IPS DF 6.9 (cell line): ENCODE measurements at regions not wholly inside any gene's neighbourhood (a gene's known extent, or its start where the extent isn't known, plus 50 kb on each side); places are given as distances from the start of the nearest gene placed in this dataset.

ENCODE experiments used
- DNase-seq: peaks from one replicate; pipeline ENCODE4 v3.0.0-alpha.2; 2013; ENCODE audit warnings: low read depth, low spot score
- H3K27ac ChIP-seq: one replicate; pipeline ENCODE4 v1.5.1; 2013; ENCODE audit warnings: low read length, control low read depth
- H3K27me3 ChIP-seq: 2 replicates; pipeline ENCODE4 v1.6.1; 2013; ENCODE audit warnings: mild to moderate bottlenecking, low read length; ENCODE audit not compliant: control insufficient read depth, insufficient read depth
- H3K36me3 ChIP-seq: 2 replicates; pipeline ENCODE4 v1.6.1; 2013; ENCODE audit warnings: low read length; ENCODE audit not compliant: control insufficient read depth, insufficient read depth
- H3K4me1 ChIP-seq: 2 replicates; pipeline ENCODE4 v1.6.1; 2013; ENCODE audit warnings: low read length; ENCODE audit not compliant: control insufficient read depth, insufficient read depth
- H3K4me3 ChIP-seq: 2 replicates; pipeline ENCODE4 v1.5.1; 2013; ENCODE audit warnings: mild to moderate bottlenecking, low read length
- H3K9me3 ChIP-seq: 2 replicates; pipeline ENCODE4 v1.6.1; 2013; ENCODE audit warnings: low read length, inconsistent platforms; ENCODE audit not compliant: control insufficient read depth, insufficient read depth
- WGBS: extraction: QIAGEN DNeasy Blood & Tissue Kit; methylation state at CpG from one replicate; pipeline ENCODE4 v1.1.7; 2013; ENCODE audit warnings: mixed read lengths, missing lambda C conversion rate; ENCODE audit not compliant: insufficient read length, insufficient coverage; 5-methylcytosine and 5-hydroxymethylcytosine counted together

- WGBS = no CpG with 5 or more reads among the region's 4 CpGs
- DNase-seq = no peak
Measured at GRCh38 chr20:52867305-52867704, 104.9 kb upstream of the TSHZ2 start.

GRCh38 chr20:52864916-52865605 is 107.1 kb upstream of the TSHZ2 start:
- Histone ChIP-seq H3K4me3 (no peak overlapping the region), H3K27ac (no peak overlapping the region), H3K27me3 (no peaks in the 10 kb centered on the region), H3K36me3 (no peaks in the 10 kb centered on the region), H3K9me3 (no peaks in the 10 kb centered on the region), H3K4me1 (no peaks in the 10 kb centered on the region)
- no CpG with 5 or more reads among the region's 6 CpGs for WGBS
- DNase-seq = no peak

More at GRCh38 chr20:52867305-52867704, 104.9 kb upstream of the TSHZ2 start:
- Histone ChIP-seq H3K9me3 (no peaks in the 10 kb centered on the region), H3K4me3 (no peak overlapping the region), H3K36me3 (no peaks in the 10 kb centered on the region), H3K4me1 (no peaks in the 10 kb centered on the region), H3K27ac (no peak overlapping the region), H3K27me3 (no peaks in the 10 kb centered on the region)

- no peak for DNase-seq
- WGBS = no CpG with 5 or more reads among the region's 8 CpGs
- Histone ChIP-seq H3K4me3 (no peak overlapping the region), H3K27me3 (no peaks in the 10 kb centered on the region), H3K4me1 (no peaks in the 10 kb centered on the region), H3K27ac (no peak overlapping the region), H3K9me3 (no peaks in the 10 kb centered on the region), H3K36me3 (no peaks in the 10 kb centered on the region)
Measured at GRCh38 chr20:52859156-52859876, 112.8 kb upstream of the TSHZ2 start.

GRCh38 chr20:52852714-52853113 is 119.4 kb upstream of the TSHZ2 start:
- Histone ChIP-seq H3K9me3 (no peaks in the 10 kb centered on the region), H3K4me1 (no peaks in the 10 kb centered on the region), H3K36me3 (no peaks in the 10 kb centered on the region), H3K27ac (no peak overlapping the region), H3K27me3 (no peaks in the 10 kb centered on the region), H3K4me3 (no peak overlapping the region)
- DNase-seq = no peak
- no CpG with 5 or more reads among the region's 3 CpGs for WGBS

GRCh38 chr20:52847731-52848359 is 124.3 kb upstream of the TSHZ2 start:
- no peak overlapping the region for H3K27ac ChIP-seq
- no peaks in the 10 kb centered on the region for H3K36me3 ChIP-seq
- H3K27me3 ChIP-seq = no peaks in the 10 kb centered on the region
- no peaks in the 10 kb centered on the region for H3K4me1 ChIP-seq
- DNase-seq = no peak
- WGBS = no CpG with 5 or more reads among the region's 2 CpGs
- H3K4me3 ChIP-seq = no peak overlapping the region
- no peaks in the 10 kb centered on the region for H3K9me3 ChIP-seq

GRCh38 chr20:52847029-52847660 is 125.0 kb upstream of the TSHZ2 start:
- no peak for DNase-seq
- H3K27me3 ChIP-seq = no peaks in the 10 kb centered on the region
- no CpG with 5 or more reads among the region's 4 CpGs for WGBS
- no peak overlapping the region for H3K27ac ChIP-seq
- H3K4me3 ChIP-seq = no peak overlapping the region
- no peaks in the 10 kb centered on the region for H3K9me3 ChIP-seq
- no peaks in the 10 kb centered on the region for H3K36me3 ChIP-seq
- no peaks in the 10 kb centered on the region for H3K4me1 ChIP-seq

- no peaks in the 10 kb centered on the region for H3K4me1 ChIP-seq
- no peaks in the 10 kb centered on the region for H3K9me3 ChIP-seq
- H3K36me3 ChIP-seq = no peaks in the 10 kb centered on the region
- DNase-seq = no peak
- no peaks in the 10 kb centered on the region for H3K27me3 ChIP-seq
- H3K4me3 ChIP-seq = no peak overlapping the region
- H3K27ac ChIP-seq = no peak overlapping the region
Measured at GRCh38 chr20:52845044-52845443, 127.1 kb upstream of the TSHZ2 start.

GRCh38 chr20:52843425-52843824 is 128.7 kb upstream of the TSHZ2 start:
- Histone ChIP-seq H3K36me3 (no peaks in the 10 kb centered on the region), H3K4me1 (no peaks in the 10 kb centered on the region), H3K9me3 (no peaks in the 10 kb centered on the region), H3K27me3 (no peaks in the 10 kb centered on the region), H3K27ac (no peak overlapping the region), H3K4me3 (no peak overlapping the region)
- WGBS = no CpG with 5 or more reads among the region's 5 CpGs
- DNase-seq = no peak

GRCh38 chr20:52841003-52841402 is 131.2 kb upstream of the TSHZ2 start:
- no peak overlapping the region for H3K27ac ChIP-seq
- no peaks in the 10 kb centered on the region for H3K36me3 ChIP-seq
- no peaks in the 10 kb centered on the region for H3K27me3 ChIP-seq
- no peak overlapping the region for H3K4me3 ChIP-seq
- H3K9me3 ChIP-seq = no peaks in the 10 kb centered on the region
- DNase-seq = no peak
- H3K4me1 ChIP-seq = no peaks in the 10 kb centered on the region
- no CpG with 5 or more reads among the region's 3 CpGs for WGBS

GRCh38 chr20:52840041-52840440 is 132.1 kb upstream of the TSHZ2 start:
- no peak overlapping the region for H3K27ac ChIP-seq
- H3K4me1 ChIP-seq = no peaks in the 10 kb centered on the region
- no peaks in the 10 kb centered on the region for H3K36me3 ChIP-seq
- no peaks in the 10 kb centered on the region for H3K9me3 ChIP-seq
- WGBS = no CpG with 5 or more reads among the region's 4 CpGs
- H3K4me3 ChIP-seq = no peak overlapping the region
- DNase-seq = no peak
- H3K27me3 ChIP-seq = no peaks in the 10 kb centered on the region
